Cardiac muscle cell (in vitro differentiated cells and primary cell): ENCODE measurements at regions not wholly inside any gene's neighbourhood (a gene's known extent, or its start where the extent isn't known, plus 50 kb on each side); places are given as distances from the start of the nearest gene placed in this dataset.

Experiments
- DNase-seq, 2 donors: peaks; one replicate each; pipeline versions ENCODE4 v3.0.0 to v3.0.0-alpha.2; 2010 to 2017; ENCODE audit warnings: low read depth in 1 of 2, low spot score in 1 of 2
- H3K27ac ChIP-seq: fragments of 200-600 bp; sonication (generic); 2 replicates; pipeline ENCODE4 v1.5.1; 2016
- H3K27me3 ChIP-seq: fragments of 200-600 bp; sonication (generic); 2 replicates; pipeline ENCODE4 v1.6.0; 2016; ENCODE audit warnings: control low read depth
- H3K36me3 ChIP-seq: fragments of 200-600 bp; sonication (generic); 2 replicates; pipeline ENCODE4 v1.5.1; 2016; ENCODE audit warnings: control low read depth
- H3K4me1 ChIP-seq: fragments of 200-600 bp; sonication (generic); 2 replicates; pipeline ENCODE4 v1.8.1; 2017; ENCODE audit warnings: low read depth, mild to moderate bottlenecking, mixed run types
- H3K4me3 ChIP-seq: fragments of 200-600 bp; sonication (generic); 2 replicates; pipeline ENCODE4 v1.5.1; 2016; ENCODE audit warnings: mild to moderate bottlenecking
- H3K9me3 ChIP-seq: fragments of 200-600 bp; sonication (generic); 2 replicates; pipeline ENCODE4 v1.5.1; 2017; ENCODE audit warnings: low read depth, mild to moderate bottlenecking, control low read depth
- CTCF ChIP-seq: IDR thresholded peaks from 2 replicates; pipeline ENCODE4 v1.5.1; 2012; ENCODE audit warnings: low read depth, mild to moderate bottlenecking, low read length

DNA sequence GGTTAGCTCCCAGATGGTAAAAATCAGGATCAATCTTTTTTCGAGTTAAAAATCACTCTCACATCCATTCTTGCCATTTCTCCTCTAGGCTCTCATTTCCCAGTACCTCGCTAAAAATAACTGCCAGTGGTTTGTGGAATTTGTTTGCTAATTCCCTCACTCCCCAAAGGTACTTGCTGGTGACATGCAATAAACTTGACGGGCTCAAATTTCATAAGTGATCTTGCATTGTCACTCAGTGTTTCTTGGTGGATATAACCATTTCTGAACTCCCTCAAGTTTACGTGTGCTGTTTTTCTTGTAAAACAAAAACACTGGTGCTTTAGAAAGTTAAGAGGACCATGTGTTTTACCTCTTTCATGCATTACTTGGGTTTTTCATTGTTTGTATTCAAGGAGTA lies 399.2 kb upstream of the MKI67 start:
- no peak for TF ChIP-seq CTCF
- peaks cover 16% of the 10 kb centered on the region for H3K4me1 ChIP-seq
- H3K27ac ChIP-seq, result no peak overlapping the region
- H3K4me3 ChIP-seq, result no peak overlapping the region
- no peak for DNase-seq
- no peaks in the 10 kb centered on the region for H3K27me3 ChIP-seq
- H3K9me3 ChIP-seq, result no peaks in the 10 kb centered on the region
- H3K36me3 ChIP-seq, result no peaks in the 10 kb centered on the region

GRCh38 chr10:128525936-128526335 lies 399.7 kb upstream of the MKI67 start:
- DNase-seq, result no peak
- H3K27me3 ChIP-seq, result no peaks in the 10 kb centered on the region
- H3K36me3 ChIP-seq, result no peaks in the 10 kb centered on the region
- H3K9me3 ChIP-seq, result no peaks in the 10 kb centered on the region
- TF ChIP-seq CTCF, result no peak
- H3K27ac ChIP-seq, result no peak overlapping the region
- peaks cover 20% of the 10 kb centered on the region for H3K4me1 ChIP-seq
- H3K4me3 ChIP-seq, result no peak overlapping the region

DNA sequence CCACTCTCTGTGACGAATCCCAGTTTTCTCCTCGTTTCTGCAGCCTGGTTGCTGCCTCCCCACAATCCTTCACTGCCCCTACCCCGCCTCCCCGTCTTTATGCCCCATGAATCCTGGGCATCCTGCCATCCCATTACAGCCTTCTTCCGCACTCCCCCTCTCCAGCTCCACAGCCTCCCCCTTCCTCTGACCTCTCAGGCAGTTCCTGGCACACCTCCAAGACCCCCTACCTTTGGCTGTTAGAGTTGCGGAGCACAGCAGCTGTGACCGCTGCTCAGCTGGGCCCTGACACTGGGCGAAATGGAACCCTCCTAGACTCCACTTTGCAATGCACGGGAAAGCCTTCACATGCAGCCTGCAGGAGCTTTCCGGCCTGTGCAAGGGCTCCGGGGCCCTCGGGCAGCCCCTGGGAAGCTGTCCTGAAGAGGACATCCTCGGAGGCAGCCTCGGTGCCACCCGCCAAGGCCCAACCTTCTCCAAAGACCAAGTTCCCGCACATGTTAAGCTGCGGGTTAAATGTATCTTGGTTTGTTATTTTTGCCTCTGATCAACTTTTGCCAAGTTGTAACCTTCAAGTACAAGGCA lies 400.7 kb upstream of the MKI67 start:
- no peaks in the 10 kb centered on the region for H3K36me3 ChIP-seq
- H3K4me3 ChIP-seq, result no peak overlapping the region
- H3K4me1 ChIP-seq, result peaks cover 20% of the 10 kb centered on the region
- H3K27me3 ChIP-seq, result no peaks in the 10 kb centered on the region
- no peak for TF ChIP-seq CTCF
- peak; percentile 5 to 62 for DNase-seq
- no peaks in the 10 kb centered on the region for H3K9me3 ChIP-seq
- no peak overlapping the region for H3K27ac ChIP-seq

- no peak for TF ChIP-seq CTCF
Observed at GRCh38 chr10:128527711-128528110, 401.5 kb upstream of the MKI67 start.

GRCh38 chr10:128528167-128528566 lies 401.9 kb upstream of the MKI67 start:
- H3K27ac ChIP-seq, result no peak overlapping the region
- no peak for TF ChIP-seq CTCF

More at GRCh38 chr10:128527711-128528110, 401.5 kb upstream of the MKI67 start:
- no peak for DNase-seq
- H3K27me3 ChIP-seq, result no peaks in the 10 kb centered on the region
- no peaks in the 10 kb centered on the region for H3K9me3 ChIP-seq
- no peak overlapping the region for H3K27ac ChIP-seq
- H3K4me1 ChIP-seq, result peaks cover 20% of the 10 kb centered on the region
- no peaks in the 10 kb centered on the region for H3K36me3 ChIP-seq
- H3K4me3 ChIP-seq, result no peak overlapping the region

DNA sequence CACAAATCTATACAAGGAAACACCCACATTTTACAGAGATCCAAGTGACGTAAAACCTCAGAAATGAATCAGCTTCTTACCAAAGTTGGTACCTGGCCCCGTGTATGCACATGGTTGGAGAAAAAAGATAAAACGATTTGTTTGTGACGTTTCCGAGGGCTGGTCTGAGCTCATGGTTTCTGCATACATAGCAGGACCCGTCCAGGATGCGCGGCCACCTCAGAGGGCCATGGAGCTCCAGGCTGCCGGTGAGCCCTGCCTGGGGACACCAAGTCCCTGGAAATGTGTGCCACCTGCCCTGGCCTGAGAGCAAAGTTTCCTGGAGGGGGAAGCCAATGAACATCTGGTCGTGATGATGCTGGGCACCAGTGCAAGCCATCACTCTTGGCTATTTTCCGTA lies 402.6 kb upstream of the MKI67 start:
- no peak for DNase-seq

More at GRCh38 chr10:128528167-128528566, 401.9 kb upstream of the MKI67 start:
- Histone ChIP-seq H3K4me3 (no peak overlapping the region), H3K36me3 (no peaks in the 10 kb centered on the region), H3K4me1 (peaks cover 20% of the 10 kb centered on the region), H3K27me3 (no peaks in the 10 kb centered on the region), H3K9me3 (no peaks in the 10 kb centered on the region)
- DNase-seq, result no peak

More for the DNA sequence above, 402.6 kb upstream of the MKI67 start:
- H3K27me3 ChIP-seq, result no peaks in the 10 kb centered on the region
- no peak for TF ChIP-seq CTCF
- no peak overlapping the region for H3K4me3 ChIP-seq
- no peak overlapping the region for H3K27ac ChIP-seq
- H3K36me3 ChIP-seq, result no peaks in the 10 kb centered on the region
- H3K9me3 ChIP-seq, result no peaks in the 10 kb centered on the region
- H3K4me1 ChIP-seq, result peaks cover 20% of the 10 kb centered on the region
